ENCODE measurements at regions not wholly inside any gene's neighbourhood (a gene's known extent, or its start where the extent isn't known, plus 50 kb on each side); places are given as distances from the start of the nearest gene placed in this dataset.
"Not testable (repeated sequence)": the region's sequence is repeated elsewhere in the genome, so short reads cannot be mapped to it uniquely, and the experiment has no call there.

GRCh38 chr21:16419188-16419921 is 689.6 kb downstream of the USP25 start:
- peak; percentile 84 for DNase-seq (ENCODE audit: low spot score)
- intact Hi-C loops (cut with DNase I), result loop anchor here (5.0 kb wide), 1 partner anchor 42 kb away; no protein-coding TSS in a partner anchor

GRCh38 chr21:16420031-16420724 is 690.4 kb downstream of the USP25 start:
- intact Hi-C loops (cut with DNase I), result loop anchor here (2.0 to 10.0 kb wide), 5 partner anchors 37 to 335 kb away; no protein-coding TSS in a partner anchor
- DNase-seq (ENCODE audit: low spot score), result no peak

- DNase-seq (ENCODE audit: low spot score), result no peak
- intact Hi-C loops (cut with DNase I), result loop anchor here (2.0 to 10.0 kb wide), 5 partner anchors 36 to 336 kb away; no protein-coding TSS in a partner anchor
These were observed 691.2 kb downstream of the USP25 start for GRCh38 chr21:16421007-16421406.

- no peak for DNase-seq (ENCODE audit: low spot score)
- intact Hi-C loops (cut with DNase I), result loop anchor here (2.0 to 10.0 kb wide), 5 partner anchors 35 to 337 kb away; no protein-coding TSS in a partner anchor
These were observed 692.2 kb downstream of the USP25 start for GRCh38 chr21:16421965-16422364.

GRCh38 chr21:16422702-16423101 is 692.9 kb downstream of the USP25 start:
- DNase-seq (ENCODE audit: low spot score), result no peak

GRCh38 chr21:16423921-16424320 is 694.1 kb downstream of the USP25 start:
- no peak for DNase-seq (ENCODE audit: low spot score)
- intact Hi-C loops (cut with DNase I), result loop anchor here (1.0 to 10.0 kb wide), 4 partner anchors 33 to 339 kb away; no protein-coding TSS in a partner anchor

More at GRCh38 chr21:16422702-16423101, 692.9 kb downstream of the USP25 start:
- intact Hi-C loops (cut with DNase I), result loop anchor here (5.0 to 10.0 kb wide), 3 partner anchors 35 to 338 kb away; no protein-coding TSS in a partner anchor

- no peak for DNase-seq (ENCODE audit: low spot score)
- intact Hi-C loops (cut with DNase I), result loop anchor here (1.0 to 10.0 kb wide), 4 partner anchors 33 to 340 kb away; no protein-coding TSS in a partner anchor
These were observed 694.6 kb downstream of the USP25 start for GRCh38 chr21:16424331-16424751.

- intact Hi-C loops (cut with DNase I), result loop anchor here (10.0 kb wide), 1 partner anchor 341 kb away; no protein-coding TSS in a partner anchor
- DNase-seq (ENCODE audit: low spot score), result no peak
These were observed 695.6 kb downstream of the USP25 start for GRCh38 chr21:16425376-16425775.

- DNase-seq (ENCODE audit: low spot score), result no peak
- intact Hi-C loops (cut with DNase I), result loop anchor here (10.0 kb wide), 1 partner anchor 342 kb away; no protein-coding TSS in a partner anchor
These were observed 697.2 kb downstream of the USP25 start for GRCh38 chr21:16426936-16427335.

- intact Hi-C loops (cut with DNase I), result loop anchor here (10.0 kb wide), 1 partner anchor 343 kb away; no protein-coding TSS in a partner anchor
- DNase-seq (ENCODE audit: low spot score), result no peak
These were observed 697.9 kb downstream of the USP25 start for GRCh38 chr21:16427587-16428087.

- intact Hi-C loops (cut with DNase I), result no loop called here
- DNase-seq (ENCODE audit: low spot score), result no peak
These were observed 707.8 kb downstream of the USP25 start for GRCh38 chr21:16437586-16437985.

GRCh38 chr21:16438761-16439160 is 709.0 kb downstream of the USP25 start:
- no peak for DNase-seq (ENCODE audit: low spot score)
- intact Hi-C loops (cut with DNase I), result no loop called here

GRCh38 chr21:16441789-16442188 is 712.0 kb downstream of the USP25 start:
- DNase-seq (ENCODE audit: low spot score), result no peak
- intact Hi-C loops (cut with DNase I), result no loop called here

- intact Hi-C loops (cut with DNase I), result loop anchor here (10.0 kb wide), 1 partner anchor 130 kb away; no protein-coding TSS in a partner anchor
- DNase-seq (ENCODE audit: low spot score), result no peak
These were observed 724.6 kb downstream of the USP25 start for GRCh38 chr21:16454399-16454798.

- no peak for DNase-seq (ENCODE audit: low spot score)
- intact Hi-C loops (cut with DNase I), result loop anchor here (5.0 to 10.0 kb wide), 2 partner anchors 33 to 129 kb away; no protein-coding TSS in a partner anchor
These were observed 725.7 kb downstream of the USP25 start for GRCh38 chr21:16455526-16455925.

GRCh38 chr21:16455978-16456377 is 726.2 kb downstream of the USP25 start:
- no peak for DNase-seq (ENCODE audit: low spot score)
- intact Hi-C loops (cut with DNase I), result loop anchor here (5.0 to 10.0 kb wide), 2 partner anchors 34 to 129 kb away; no protein-coding TSS in a partner anchor

GRCh38 chr21:16457498-16457897 is 727.7 kb downstream of the USP25 start:
- intact Hi-C loops (cut with DNase I), result loop anchor here (5.0 to 10.0 kb wide), 2 partner anchors 35 to 127 kb away; no protein-coding TSS in a partner anchor
- no peak for DNase-seq (ENCODE audit: low spot score)

- intact Hi-C loops (cut with DNase I), result no loop called here
- DNase-seq (ENCODE audit: low spot score), result no peak
These were observed 731.2 kb downstream of the USP25 start for GRCh38 chr21:16460936-16461335.

GRCh38 chr21:16464211-16464889 is 734.6 kb downstream of the USP25 start:
- intact Hi-C loops (cut with DNase I); DNase-seq (ENCODE audit: low spot score): not testable (repeated sequence)
